Esophagus squamous epithelium (tissue), 4 donors: ENCODE measurements at regions not wholly inside any gene's neighbourhood (a gene's known extent, or its start where the extent isn't known, plus 50 kb on each side); places are given as distances from the start of the nearest gene placed in this dataset.
"Not testable (repeated sequence)": the region's sequence is repeated elsewhere in the genome, so short reads cannot be mapped to it uniquely, and the experiment has no call there.

Experiments
- CTCF ChIP-seq, 6 experiments: fragments of 450-650 bp in 4 of 6; fragments of 200-600 bp in 2 of 6; sonication (generic) in 2 of 6; IDR thresholded peaks; one replicate each; pipeline ENCODE4 v1.5.1; 2016 to 2019; ENCODE audit warnings: antibody characterized with exemption in 6 of 6, mild to moderate bottlenecking in 4 of 6, moderate library complexity in 4 of 6
- POLR2A ChIP-seq, 4 donors: fragments of 450-650 bp; IDR thresholded peaks; one replicate each; pipeline ENCODE4 v1.6.1; 2017; ENCODE audit warnings: antibody characterized with exemption in 4 of 4, mild to moderate bottlenecking in 4 of 4, moderate library complexity in 3 of 4

DNA sequence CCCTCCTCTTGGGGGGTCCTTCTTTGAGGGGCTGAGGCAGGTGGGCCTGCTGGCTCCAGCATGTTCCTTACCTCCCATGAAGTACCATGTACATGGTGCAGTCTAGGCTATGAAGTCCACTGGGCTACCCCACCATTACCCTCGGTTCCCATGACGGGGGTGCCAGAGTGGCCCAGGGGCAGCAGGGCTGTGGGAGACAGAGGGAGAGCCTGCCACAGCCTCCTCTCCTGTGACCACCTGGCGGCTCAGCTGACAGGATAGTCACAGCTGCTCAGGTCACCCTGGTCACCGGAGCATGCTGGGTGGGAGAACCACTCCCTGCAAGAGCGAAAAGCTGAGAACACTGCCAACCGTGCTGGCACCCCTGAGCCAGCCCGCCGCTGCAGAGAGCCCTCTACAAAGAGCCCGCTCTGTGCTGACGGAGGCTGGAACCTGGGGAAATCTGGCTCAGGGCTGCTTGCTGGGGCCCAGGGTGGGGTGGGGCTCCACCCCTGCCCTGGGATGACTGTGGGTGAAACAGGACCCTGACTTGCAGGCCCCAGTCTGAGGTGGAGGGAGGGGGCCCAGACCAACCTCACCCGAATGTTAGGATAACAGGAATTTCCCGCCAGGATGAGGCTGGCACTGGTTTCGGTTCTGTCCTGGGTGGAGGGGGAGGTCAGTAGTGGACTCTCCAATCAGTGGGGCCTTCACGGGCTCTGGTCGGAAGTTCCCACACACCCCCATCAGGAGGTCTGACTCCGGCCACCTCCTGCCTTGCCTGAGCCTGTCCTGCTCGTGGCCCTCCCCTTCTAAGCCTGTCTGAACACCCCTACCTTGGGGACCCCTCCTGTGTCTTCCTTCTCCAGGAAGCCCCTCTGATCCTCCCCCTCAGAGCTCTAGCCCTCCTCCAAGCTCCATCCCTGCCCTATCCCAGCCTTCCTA, 76.0 kb upstream of the GOLGA6L4 start:
- TF ChIP-seq CTCF, POLR2A (IDR thresholded peaks at IDR 0.05): not testable (repeated sequence)
